IMR-90 (cell line): ENCODE measurements at regions not wholly inside any gene's neighbourhood (a gene's known extent, or its start where the extent isn't known, plus 50 kb on each side); places are given as distances from the start of the nearest gene placed in this dataset.

Experiments used
- ATAC-seq: fragments of 200-7000 bp; cut with Tn5 transposase; 2 replicates; pipeline ENCODE4 v1.9.1; 2020; ENCODE audit warnings: low read depth, mild to moderate bottlenecking, moderate library complexity
- BruUV-seq: library from RNA; stranded (reverse); fragments of 400-500 nt; replicated peaks from 2 replicates; lab custom pipeline; 2021; lab: Mats Ljungman, UMichigan
- CTCF ChIA-PET: fragments of 300-600 bp; formaldehyde crosslinking; extraction: SDS; loops from one replicate; lab custom pipeline; 2021; ENCODE audit warnings: antibody characterized with exemption; lab: Yijun Ruan, JAX
- POLR2A ChIA-PET: fragments of 300-600 bp; sonication (Branson Sonifier 250); formaldehyde crosslinking; loops from one replicate; lab custom pipeline; 2022; ENCODE audit warnings: antibody characterized with exemption; ENCODE audit not compliant: unreplicated experiment; lab: Charles Lee
- DNase-seq: peaks from one replicate; pipeline ENCODE4 v3.0.0; 2013
- H2AFZ ChIP-seq: replicated peaks from 2 replicates; pipeline ENCODE3; 2013; ENCODE audit warnings: low read length, mild to moderate bottlenecking; ENCODE audit not compliant: poor library complexity
- H2AK5ac ChIP-seq: 2 replicates; pipeline ENCODE4 v1.6.1; 2013; ENCODE audit warnings: low read depth, low read length, inconsistent platforms
- H2AK9ac ChIP-seq: replicated peaks from 2 replicates; pipeline ENCODE3; 2013; ENCODE audit warnings: mild to moderate bottlenecking, low read depth, low read length, moderate library complexity; ENCODE audit not compliant: poor library complexity
- H2BK120ac ChIP-seq: 2 replicates; pipeline ENCODE4 v1.6.1; 2013; ENCODE audit warnings: low read depth, low read length, inconsistent platforms
- H2BK15ac ChIP-seq: 3 replicates; pipeline ENCODE4 v1.6.1; 2013; ENCODE audit warnings: low read depth, low read length, inconsistent platforms
- H2BK20ac ChIP-seq: 2 replicates; pipeline ENCODE4 v1.6.1; 2013; ENCODE audit warnings: low read depth, mild to moderate bottlenecking, inconsistent platforms, low read length, moderate library complexity
- H2BK5ac ChIP-seq: 2 replicates; pipeline ENCODE4 v1.6.1; 2013; ENCODE audit warnings: mild to moderate bottlenecking, low read depth, low read length, inconsistent platforms; ENCODE audit not compliant: poor library complexity, severe bottlenecking
- H3K14ac ChIP-seq: replicated peaks from 2 replicates; pipeline ENCODE4 v1.6.1; 2013; ENCODE audit warnings: low read depth, low read length, inconsistent platforms
- H3K18ac ChIP-seq: 2 replicates; pipeline ENCODE4 v1.6.1; 2013; ENCODE audit warnings: low read depth, low read length, control low read depth
- H3K23ac ChIP-seq: 2 replicates; pipeline ENCODE4 v1.6.1; 2013; ENCODE audit warnings: low read depth, low read length, inconsistent platforms
- H3K27ac ChIP-seq: 2 replicates; pipeline ENCODE4 v1.5.1; 2013; ENCODE audit warnings: mild to moderate bottlenecking, control low read depth, low read length; ENCODE audit not compliant: insufficient read depth
- H3K27me3 ChIP-seq: 2 replicates; pipeline ENCODE4 v1.6.1; 2013; ENCODE audit warnings: low read length; ENCODE audit not compliant: control insufficient read depth, insufficient read depth
- H3K36me3 ChIP-seq: 2 replicates; pipeline ENCODE4 v1.6.1; 2013; ENCODE audit warnings: low read length, mixed read lengths; ENCODE audit not compliant: control insufficient read depth, insufficient read depth
- H3K4ac ChIP-seq: 2 replicates; pipeline ENCODE4 v1.6.1; 2013; ENCODE audit warnings: low read depth, low read length, inconsistent platforms
- H3K4me1 ChIP-seq: 2 replicates; pipeline ENCODE4 v1.6.1; 2013; ENCODE audit warnings: low read length, mixed read lengths; ENCODE audit not compliant: control insufficient read depth, insufficient read depth
- H3K4me2 ChIP-seq: 2 replicates; pipeline ENCODE4 v1.6.1; 2013; ENCODE audit warnings: low read depth, mild to moderate bottlenecking, control low read depth, low read length, moderate library complexity
- H3K4me3 ChIP-seq: 2 replicates; pipeline ENCODE4 v1.5.1; 2013; ENCODE audit warnings: low read depth, mild to moderate bottlenecking, control low read depth, low read length, moderate library complexity; ENCODE audit not compliant: insufficient read depth
- H3K56ac ChIP-seq: 2 replicates; pipeline ENCODE4 v1.6.1; 2013; ENCODE audit warnings: low read length, inconsistent platforms; ENCODE audit not compliant: insufficient read depth; ENCODE audit errors: extremely low read depth
- H3K79me1 ChIP-seq, 2 experiments: 2 replicates each; pipeline ENCODE4 v1.6.1; 2013; ENCODE audit warnings: low read length in 2 of 2, inconsistent platforms in 1 of 2, low read depth in 1 of 2
- H3K9ac ChIP-seq: 2 replicates; pipeline ENCODE4 v1.6.1; 2013; ENCODE audit warnings: low read depth, low read length, control low read depth
- H3K9me1 ChIP-seq: 2 replicates; pipeline ENCODE4 v1.6.1; 2013; ENCODE audit warnings: low read length, inconsistent platforms; ENCODE audit not compliant: insufficient read depth
- H3K9me3 ChIP-seq: 2 replicates; pipeline ENCODE4 v1.6.1; 2013; ENCODE audit warnings: low read length; ENCODE audit not compliant: control insufficient read depth, insufficient read depth
- H4K20me1 ChIP-seq: 2 replicates; pipeline ENCODE4 v1.6.1; 2013; ENCODE audit warnings: low read length, inconsistent platforms; ENCODE audit not compliant: insufficient read depth
- H4K5ac ChIP-seq: 2 replicates; pipeline ENCODE4 v1.6.1; 2013; ENCODE audit warnings: mild to moderate bottlenecking, low read depth, low read length, control low read depth
- H4K8ac ChIP-seq, 2 experiments: 2 replicates each; pipeline ENCODE4 v1.6.1; 2013; ENCODE audit warnings: low read depth in 2 of 2, low read length in 2 of 2, control low read depth in 1 of 2, inconsistent platforms in 1 of 2
- H4K91ac ChIP-seq: 2 replicates; pipeline ENCODE4 v1.6.1; 2013; ENCODE audit warnings: low read depth, low read length, inconsistent platforms; ENCODE audit not compliant: insufficient read depth
- CEBPB ChIP-seq: IDR thresholded peaks from 2 replicates; pipeline ENCODE4 v1.6.1; 2012; ENCODE audit warnings: low read depth, low read length, improper control_type of control experiment
- CHD1 ChIP-seq: IDR thresholded peaks from 2 replicates; pipeline ENCODE4 v1.6.1; 2012; ENCODE audit warnings: low read depth, low read length, improper control_type of control experiment
- CTCF ChIP-seq: conservative IDR thresholded peaks from 2 replicates; pipeline ENCODE4 v1.5.1; 2012; ENCODE audit warnings: mild to moderate bottlenecking, low read depth, low read length, improper control_type of control experiment
- ELK1 ChIP-seq: fragments of 150-350 bp; IDR thresholded peaks from 2 replicates; pipeline ENCODE4 v1.6.1; 2016; ENCODE audit warnings: low read depth, mild to moderate bottlenecking, low read length, moderate library complexity, borderline replicate concordance
- FOS ChIP-seq: fragments of 150-350 bp; IDR thresholded peaks from 2 replicates; pipeline ENCODE4 v1.6.1; 2016; ENCODE audit warnings: low read depth, low read length
- RAD21 ChIP-seq: IDR thresholded peaks from 2 replicates; pipeline ENCODE4 v1.6.1; 2012; ENCODE audit warnings: low read length, improper control_type of control experiment
- WGBS, 2 experiments: methylation state at CpG; one replicate each; pipeline versions ENCODE4 v1.1.5 to v1.1.7; 2013; ENCODE audit warnings: missing lambda C conversion rate in 2 of 2; ENCODE audit not compliant: insufficient read length in 1 of 2; ENCODE audit errors: extremely low coverage in 2 of 2; 5-methylcytosine and 5-hydroxymethylcytosine counted together
- dilution Hi-C: fragments of 300-500 bp; cut with HindIII; formaldehyde crosslinking; loops from one replicate; pipeline ENCODE4 v1.14.3; 2018; ENCODE audit warnings: low sequenced_read_pairs; ENCODE audit not compliant: unreplicated experiment
- in situ Hi-C: fragments of 300-500 bp; cut with MboI; formaldehyde crosslinking; loops from 3 replicates; pipeline ENCODE4 v1.14.3; 2019; ENCODE audit warnings: low sequenced_read_pairs, inconsistent platforms, mixed read lengths
- intact Hi-C: fragments of 100-400 bp; cut with micrococcal nuclease; formaldehyde crosslinking; loops from 2 replicates; pipeline ENCODE4 v1.10.0; 2022

- H3K14ac ChIP-seq, result no peak overlapping the region
- H2AK5ac ChIP-seq, result 0 out of 2 replicates have a peak overlapping the region, but pooled peaks have one; percentile 10
- peaks cover 10% of the 10 kb centered on the region for H3K27me3 ChIP-seq
- no peaks in the 10 kb centered on the region for H4K20me1 ChIP-seq
- no peaks in the 10 kb centered on the region for H3K36me3 ChIP-seq
- no peak overlapping the region for H3K18ac ChIP-seq
- H2BK120ac ChIP-seq, result no peak overlapping the region
- peak overlapping the region; percentile 35; the same call in 1 of the 3 replicates for H2BK15ac ChIP-seq
- H3K9ac ChIP-seq, result no peak overlapping the region
- H2AK9ac ChIP-seq, result no peak overlapping the region
- no peak overlapping the region for H3K56ac ChIP-seq
- DNase-seq, result no peak
- no peak overlapping the region for H4K5ac ChIP-seq
- in situ Hi-C loops, result no loop called here
- peak overlapping the region; percentile 43 for H2AFZ ChIP-seq
- H3K9me3 ChIP-seq, result no peaks in the 10 kb centered on the region
- H3K4me1 ChIP-seq, result peaks cover 14% of the 10 kb centered on the region
- ATAC-seq, result no peak
- H3K4ac ChIP-seq, result peak overlapping the region; percentile 45
- CTCF ChIA-PET, result interaction anchor here (1.4 kb wide), 1 partner anchor 124 kb away, joined by 4 read pairs; no protein-coding TSS in a partner anchor
- H2BK20ac ChIP-seq, result no peak overlapping the region
- 87% methylated on average over 3 of the region's 5 CpGs; no CpG with 5 or more reads in 1 of the 2 experiments for WGBS, 2 experiments
- no peak overlapping the region for H3K4me3 ChIP-seq
- H2BK5ac ChIP-seq, result no peak overlapping the region
- H3K4me2 ChIP-seq, result no peak overlapping the region
- H4K8ac ChIP-seq, result no peak overlapping the region
- BruUV-seq, result no TSS peak
- H3K79me1 ChIP-seq, result peaks cover 0 to 5% of the 10 kb centered on the region in 2 experiments; a peak in 1 of 4 replicates
- intact Hi-C loops, result no loop called here
- dilution Hi-C loops, result no loop called here
- POLR2A ChIA-PET, result no interaction called here
- no peak overlapping the region for H3K23ac ChIP-seq
- peak; percentile 77 for TF ChIP-seq CEBPB
- TF ChIP-seq RAD21, result no peak
- TF ChIP-seq CHD1, result no peak
- TF ChIP-seq ELK1, result no peak
- TF ChIP-seq FOS, result no peak
- no peak for TF ChIP-seq CTCF
- no peak overlapping the region for H3K27ac ChIP-seq
- no peak overlapping the region for H4K91ac ChIP-seq
- H3K9me1 ChIP-seq, result peaks cover 15% of the 10 kb centered on the region
Measured at GRCh38 chr10:78980815-78981214, 88.0 kb upstream of the ZMIZ1 start.
